Transverse colon (tissue), 4 donors: ENCODE measurements at regions not wholly inside any gene's neighbourhood (a gene's known extent, or its start where the extent isn't known, plus 50 kb on each side); places are given as distances from the start of the nearest gene placed in this dataset.

ENCODE experiments used
- DNase-seq: peaks from one replicate; pipeline ENCODE4 v3.0.0-alpha.2; 2019
- H3K27ac ChIP-seq, 4 donors: fragments of 200-600 bp; sonication (generic); 2 replicates each; pipeline ENCODE4 v1.5.1; 2016 to 2018; ENCODE audit warnings: inconsistent platforms in 4 of 4
- H3K27me3 ChIP-seq: fragments of 200-600 bp; sonication (generic); 2 replicates; pipeline ENCODE4 v1.5.1; 2017; ENCODE audit warnings: inconsistent platforms
- H3K36me3 ChIP-seq, 4 donors: fragments of 200-600 bp; sonication (generic); 2 replicates each; pipeline ENCODE4 v1.5.1; 2017 to 2019; ENCODE audit warnings: inconsistent platforms in 4 of 4
- H3K4me1 ChIP-seq, 4 donors: fragments of 200-600 bp; sonication (generic); 2 replicates each; pipeline ENCODE4 v1.5.1; 2017 to 2020; ENCODE audit warnings: inconsistent platforms in 4 of 4
- H3K4me3 ChIP-seq, 4 donors: fragments of 200-600 bp; sonication (generic); 1 replicate in 1 of 4; 2 replicates in 3 of 4; pipeline versions ENCODE4 v1.5.1 to v1.6.1; 2017 to 2019; ENCODE audit warnings: inconsistent platforms in 4 of 4
- H3K9me3 ChIP-seq, 2 donors: fragments of 200-600 bp; sonication (generic); 2 replicates each; pipeline ENCODE4 v1.5.1; 2017 to 2019; ENCODE audit warnings: inconsistent platforms in 2 of 2
- EP300 ChIP-seq: sonication (generic); formaldehyde crosslinking; IDR thresholded peaks from one replicate; pipeline ENCODE4 v1.6.1; 2017; ENCODE audit warnings: antibody characterized with exemption, low read depth
- POLR2A ChIP-seq: fragments of 450-650 bp; IDR thresholded peaks from one replicate; pipeline ENCODE4 v1.6.1; 2016; ENCODE audit warnings: antibody characterized with exemption, mild to moderate bottlenecking, moderate library complexity
- POLR2AphosphoS5 ChIP-seq, 3 donors: sonication (generic); formaldehyde crosslinking; IDR thresholded peaks; one replicate each; pipeline ENCODE4 v1.6.1; 2016; ENCODE audit warnings: antibody characterized with exemption in 3 of 3
- whole genome bisulfite sequencing, 2 donors: methylation state at CpG; one replicate each; pipeline ENCODE4 v1.1.5; 2018; ENCODE audit warnings: low coverage in 1 of 2; 5-methylcytosine and 5-hydroxymethylcytosine counted together
- in situ Hi-C, 4 donors: fragments of 200-750 bp; cut with MboI; loops; one replicate each; pipeline versions ENCODE4 v1.15.0 to v1.15.1; 2017; ENCODE audit warnings: low sequenced_read_pairs in 3 of 4, low pct_ligation_motif_present in 1 of 4, low pct_unique_long_range_greater_than_20kb in 1 of 4
- intact Hi-C: fragments of 100-400 bp; cut with DNase I; formaldehyde crosslinking; loops from one replicate; pipeline ENCODE4 v1.15.1; 2023; ENCODE audit warnings: low total_unique reads
- TF ChIP-seq, protein P1 (sequence below), 5 experiments: fragments of 200-600 bp in 3 of 5; fragments of 450-650 bp in 2 of 5; sonication (generic) in 3 of 5; IDR thresholded peaks; 1 replicate in 2 of 5; 2 replicates in 3 of 5; pipeline ENCODE4 v1.5.1; 2016 to 2017; ENCODE audit warnings: antibody characterized with exemption in 5 of 5, inconsistent platforms in 3 of 5, mild to moderate bottlenecking in 2 of 5, moderate library complexity in 1 of 5

DNA sequence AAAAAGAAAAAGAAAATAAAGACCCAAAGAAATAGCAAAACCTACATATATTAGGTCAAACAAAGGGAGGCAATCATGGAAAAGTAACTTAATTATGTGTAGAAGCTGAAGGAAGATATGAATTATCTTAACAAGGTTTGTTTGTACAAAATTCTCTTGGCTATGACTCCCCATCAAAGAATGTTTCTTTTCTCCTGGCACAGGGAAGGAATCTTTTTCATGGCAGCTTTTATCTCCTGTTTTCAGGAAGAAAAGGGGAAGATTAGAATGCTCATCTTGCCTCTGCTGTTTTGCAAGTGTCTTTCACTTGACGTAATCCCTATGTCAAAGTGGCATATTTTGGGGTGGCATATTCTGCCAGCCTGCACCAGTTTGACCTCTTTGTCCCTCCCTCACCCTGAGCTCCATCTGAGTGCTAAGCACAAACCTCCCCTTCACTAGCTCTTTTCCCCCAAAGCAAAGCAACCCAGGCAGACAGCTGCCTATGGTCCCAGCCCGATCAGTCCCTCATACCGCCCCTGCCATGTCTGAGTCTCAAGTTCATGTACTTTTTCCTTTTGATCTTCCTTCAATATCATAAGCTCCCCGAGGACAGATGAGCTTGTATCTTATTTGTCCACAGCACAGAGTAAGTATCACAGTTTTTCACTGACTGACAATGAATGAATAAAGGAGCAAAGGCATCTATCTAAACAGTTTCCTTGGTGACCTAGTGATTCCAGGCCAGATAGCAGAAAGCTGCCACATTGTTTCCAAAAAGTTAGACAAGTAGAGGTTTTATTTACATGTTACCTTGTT lies 242.8 kb upstream of the ANKRD55 start:
- 64 to 67% methylated on average over 4 of the region's 4 CpGs for WGBS, 2 donors

DNA sequence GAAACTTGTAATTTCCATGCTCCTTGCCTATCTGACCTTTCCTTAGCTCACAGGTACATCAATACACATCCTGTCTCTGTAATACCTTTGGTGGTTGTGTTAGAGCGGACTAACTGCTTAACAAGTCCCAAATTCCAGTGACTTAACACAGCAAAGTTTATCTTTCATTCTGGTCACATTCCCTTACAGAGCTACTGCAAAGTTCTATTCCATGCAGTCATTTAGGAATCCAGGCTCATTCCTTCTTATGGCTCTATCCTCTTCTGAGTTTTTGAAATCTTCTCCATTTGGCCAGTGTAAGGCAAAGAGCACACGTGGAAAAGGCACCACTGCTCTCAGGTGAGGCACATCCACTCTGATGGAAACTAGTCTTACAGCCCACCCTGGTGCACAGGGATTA lies 238.6 kb upstream of the ANKRD55 start:
- Histone ChIP-seq H3K27ac (no peak overlapping the region), H3K36me3 (no peaks in the 10 kb centered on the region), H3K4me1 (no peaks in the 10 kb centered on the region), H3K4me3 (no peak overlapping the region), H3K9me3 (no peaks in the 10 kb centered on the region), H3K27me3 (no peaks in the 10 kb centered on the region)
- in situ Hi-C loops (no loop called here), intact Hi-C loops (no loop called here)
- WGBS, 2 donors: 86 to 100% methylated on average over 1 to 2 of the region's 2 CpGs
- TF ChIP-seq, protein P1, sequence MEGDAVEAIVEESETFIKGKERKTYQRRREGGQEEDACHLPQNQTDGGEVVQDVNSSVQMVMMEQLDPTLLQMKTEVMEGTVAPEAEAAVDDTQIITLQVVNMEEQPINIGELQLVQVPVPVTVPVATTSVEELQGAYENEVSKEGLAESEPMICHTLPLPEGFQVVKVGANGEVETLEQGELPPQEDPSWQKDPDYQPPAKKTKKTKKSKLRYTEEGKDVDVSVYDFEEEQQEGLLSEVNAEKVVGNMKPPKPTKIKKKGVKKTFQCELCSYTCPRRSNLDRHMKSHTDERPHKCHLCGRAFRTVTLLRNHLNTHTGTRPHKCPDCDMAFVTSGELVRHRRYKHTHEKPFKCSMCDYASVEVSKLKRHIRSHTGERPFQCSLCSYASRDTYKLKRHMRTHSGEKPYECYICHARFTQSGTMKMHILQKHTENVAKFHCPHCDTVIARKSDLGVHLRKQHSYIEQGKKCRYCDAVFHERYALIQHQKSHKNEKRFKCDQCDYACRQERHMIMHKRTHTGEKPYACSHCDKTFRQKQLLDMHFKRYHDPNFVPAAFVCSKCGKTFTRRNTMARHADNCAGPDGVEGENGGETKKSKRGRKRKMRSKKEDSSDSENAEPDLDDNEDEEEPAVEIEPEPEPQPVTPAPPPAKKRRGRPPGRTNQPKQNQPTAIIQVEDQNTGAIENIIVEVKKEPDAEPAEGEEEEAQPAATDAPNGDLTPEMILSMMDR (IDR thresholded peaks at IDR 0.05): no peak
- TF ChIP-seq EP300 (no peak), POLR2A (no peak), POLR2AphosphoS5 (IDR thresholded peaks at IDR 0.05) (no peak)
- DNase-seq: no peak

More for the DNA sequence above, 242.8 kb upstream of the ANKRD55 start:
- in situ Hi-C loops (no loop called here), intact Hi-C loops (no loop called here)
- no peaks in the 10 kb centered on the region for H3K36me3 ChIP-seq
- H3K4me1 ChIP-seq: peaks cover 0 to 16% (median 3%) of the 10 kb centered on the region in 4 donors
- no peaks in the 10 kb centered on the region for H3K9me3 ChIP-seq
- no peak for DNase-seq
- H3K27ac ChIP-seq: no peak overlapping the region
- peaks cover 9% of the 10 kb centered on the region for H3K27me3 ChIP-seq
- H3K4me3 ChIP-seq: no peak overlapping the region
- no peak for TF ChIP-seq EP300
- TF ChIP-seq, protein P1 (IDR thresholded peaks at IDR 0.05): no peak
- TF ChIP-seq POLR2A: no peak
- no peak for TF ChIP-seq POLR2AphosphoS5 (IDR thresholded peaks at IDR 0.05)

DNA sequence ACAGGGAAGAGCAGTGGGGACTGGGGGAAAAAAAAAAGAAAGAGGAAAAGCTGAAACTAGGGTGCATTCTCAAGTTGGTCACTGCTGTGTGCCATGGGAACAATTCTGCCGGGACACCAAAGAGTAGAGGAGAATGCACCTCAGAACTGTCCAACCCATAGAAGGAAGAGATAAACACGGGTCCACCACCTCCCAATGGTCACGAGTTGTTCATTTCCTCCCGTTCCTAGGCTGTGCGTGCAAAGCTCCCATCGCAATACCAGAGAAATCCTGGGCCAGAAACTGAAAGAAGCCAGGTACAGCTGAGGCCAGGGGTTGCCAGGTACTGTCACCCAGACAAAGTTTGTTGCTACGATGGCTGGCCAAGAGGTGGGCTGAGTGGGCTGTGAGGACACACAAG lies 236.9 kb upstream of the ANKRD55 start:
- intact Hi-C loops: no loop called here
- no peak overlapping the region for H3K4me3 ChIP-seq
- peaks cover 0 to 6% (median 0%) of the 10 kb centered on the region in 4 donors for H3K4me1 ChIP-seq
- TF ChIP-seq, protein P1 (IDR thresholded peaks at IDR 0.05): no peak
- TF ChIP-seq POLR2A (no peak), EP300 (no peak), POLR2AphosphoS5 (IDR thresholded peaks at IDR 0.05) (no peak)
- H3K27ac ChIP-seq: no peak overlapping the region
- no peaks in the 10 kb centered on the region for H3K36me3 ChIP-seq
- WGBS, 2 donors: 94 to 96% methylated on average over 2 to 7 of the region's 7 CpGs
- no peak for DNase-seq
- in situ Hi-C loops: no loop called here
- H3K9me3 ChIP-seq: no peaks in the 10 kb centered on the region
- no peaks in the 10 kb centered on the region for H3K27me3 ChIP-seq

DNA sequence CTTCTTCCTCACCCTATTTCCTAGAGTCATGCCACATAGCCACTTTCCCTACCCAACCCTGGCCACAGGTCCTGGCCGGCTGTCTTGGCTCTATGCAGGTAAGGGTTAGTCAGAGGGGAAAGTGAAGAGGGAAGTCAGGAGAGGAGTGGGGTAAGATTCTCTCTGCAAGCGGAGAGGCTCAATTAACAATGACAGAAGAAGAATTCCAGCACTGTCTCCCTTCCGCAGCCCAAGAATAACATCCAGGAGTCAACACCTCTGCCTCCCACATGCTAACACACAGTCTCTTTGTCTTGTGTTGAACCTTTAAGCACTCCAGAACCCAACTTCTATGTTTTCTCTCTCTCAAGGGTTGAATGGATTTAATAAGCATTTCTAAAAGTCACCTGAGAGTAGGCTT lies 235.1 kb upstream of the ANKRD55 start:
- intact Hi-C loops (no loop called here), in situ Hi-C loops (no loop called here)
- H3K27me3 ChIP-seq: no peaks in the 10 kb centered on the region
- no peaks in the 10 kb centered on the region for H3K36me3 ChIP-seq
- no peak overlapping the region for H3K27ac ChIP-seq
- no peaks in the 10 kb centered on the region for H3K9me3 ChIP-seq
- H3K4me3 ChIP-seq: no peak overlapping the region
- peaks cover 0 to 6% (median 0%) of the 10 kb centered on the region in 4 donors for H3K4me1 ChIP-seq
- 90 to 95% methylated on average over 3 of the region's 3 CpGs for WGBS, 2 donors
- no peak for TF ChIP-seq POLR2AphosphoS5 (IDR thresholded peaks at IDR 0.05)
- no peak for TF ChIP-seq POLR2A
- TF ChIP-seq, protein P1 (IDR thresholded peaks at IDR 0.05): no peak
- no peak for TF ChIP-seq EP300
- DNase-seq: no peak
